NAMALWA (cell line): ENCODE measurements at regions not wholly inside any gene's neighbourhood (a gene's known extent, or its start where the extent isn't known, plus 50 kb on each side); places are given as distances from the start of the nearest gene placed in this dataset.

ENCODE experiments used
- DNase-seq: peaks from one replicate; pipeline ENCODE4 v3.0.0-alpha.2; 2015; ENCODE audit warnings: low spot score

- DNase-seq = no peak
Measured at GRCh38 chr2:226383461-226383860, 416.2 kb downstream of the IRS1 start.

- DNase-seq = no peak
Measured at GRCh38 chr2:226380679-226381078, 418.9 kb downstream of the IRS1 start.

GRCh38 chr2:226378753-226379705, 420.6 kb downstream of the IRS1 start:
- no peak for DNase-seq

- DNase-seq = no peak
Measured at GRCh38 chr2:226376516-226377180, 423.0 kb downstream of the IRS1 start.

- no peak for DNase-seq
Measured at GRCh38 chr2:226366920-226367319, 432.7 kb downstream of the IRS1 start.

GRCh38 chr2:226364217-226364616, 435.4 kb downstream of the IRS1 start:
- DNase-seq = no peak

GRCh38 chr2:226362980-226363379, 436.6 kb downstream of the IRS1 start:
- no peak for DNase-seq

GRCh38 chr2:226360658-226361057, 439.0 kb downstream of the IRS1 start:
- no peak for DNase-seq

- DNase-seq = no peak
Measured at GRCh38 chr2:226358688-226359087, 440.9 kb downstream of the IRS1 start.

- DNase-seq = no peak
Measured at GRCh38 chr2:226357816-226358215, 441.8 kb downstream of the IRS1 start.

- DNase-seq = no peak
Measured at GRCh38 chr2:226355600-226355999, 444.0 kb downstream of the IRS1 start.

GRCh38 chr2:226354434-226354833, 445.2 kb downstream of the IRS1 start:
- DNase-seq = no peak

GRCh38 chr2:226352941-226353560, 446.6 kb downstream of the IRS1 start:
- DNase-seq = no peak

- no peak for DNase-seq
Measured at GRCh38 chr2:226351711-226352110, 447.9 kb downstream of the IRS1 start.

- no peak for DNase-seq
Measured at GRCh38 chr2:226339616-226340015, 460.0 kb downstream of the IRS1 start.

- DNase-seq = no peak
Measured at GRCh38 chr2:226338825-226339224, 460.8 kb downstream of the IRS1 start.

GRCh38 chr2:226337941-226338600, 461.5 kb downstream of the IRS1 start:
- DNase-seq = no peak

GRCh38 chr2:226336283-226336682, 463.3 kb downstream of the IRS1 start:
- DNase-seq = no peak

- no peak for DNase-seq
Measured at GRCh38 chr2:226334981-226335720, 464.5 kb downstream of the IRS1 start.

- no peak for DNase-seq
Measured at GRCh38 chr2:226333388-226333787, 466.2 kb downstream of the IRS1 start.

- DNase-seq = no peak
Measured at GRCh38 chr2:226330206-226330605, 469.4 kb downstream of the IRS1 start.

GRCh38 chr2:226329180-226329579, 470.4 kb downstream of the IRS1 start:
- no peak for DNase-seq
